GM12865 (cell line): ENCODE measurements at regions not wholly inside any gene's neighbourhood (a gene's known extent, or its start where the extent isn't known, plus 50 kb on each side); places are given as distances from the start of the nearest gene placed in this dataset.
"Not testable (repeated sequence)": the region's sequence is repeated elsewhere in the genome, so short reads cannot be mapped to it uniquely, and the experiment has no call there.

Experiments used
- DNase-seq: peaks from one replicate; pipeline ENCODE4 v3.0.0; 2010; ENCODE audit warnings: low read depth
- H3K4me3 ChIP-seq: 2 replicates; pipeline ENCODE4 v1.5.1; 2011; ENCODE audit warnings: mild to moderate bottlenecking, low read depth, low read length, control low read depth
- CTCF ChIP-seq: IDR thresholded peaks from 2 replicates; pipeline ENCODE4 v1.5.1; 2011; ENCODE audit warnings: low read length, control low read depth, low read depth, inconsistent platforms; ENCODE audit not compliant: insufficient read depth; ENCODE audit errors: missing control alignments

GRCh38 chr5:24245821-24246220 lies 399.0 kb downstream of the CDH10 start:
- no peak for DNase-seq
- TF ChIP-seq CTCF: no peak
- H3K4me3 ChIP-seq: no peak overlapping the region

- H3K4me3 ChIP-seq: no peak overlapping the region
- no peak for TF ChIP-seq CTCF
- no peak for DNase-seq
Measured at GRCh38 chr5:24264547-24264946, 380.2 kb downstream of the CDH10 start.

GRCh38 chr5:24265306-24265705 lies 379.5 kb downstream of the CDH10 start:
- no peak for TF ChIP-seq CTCF
- H3K4me3 ChIP-seq: no peak overlapping the region

GRCh38 chr5:24268482-24269056 lies 376.2 kb downstream of the CDH10 start:
- DNase-seq: no peak
- no peak overlapping the region for H3K4me3 ChIP-seq
- TF ChIP-seq CTCF: no peak

More at GRCh38 chr5:24265306-24265705, 379.5 kb downstream of the CDH10 start:
- DNase-seq: no peak

GRCh38 chr5:24271702-24272118 lies 373.1 kb downstream of the CDH10 start:
- DNase-seq, H3K4me3 ChIP-seq: not testable (repeated sequence)

- no peak for TF ChIP-seq CTCF
- no peak for DNase-seq
- no peak overlapping the region for H3K4me3 ChIP-seq
Measured at GRCh38 chr5:24272741-24273140, 372.0 kb downstream of the CDH10 start.

- H3K4me3 ChIP-seq: no peak overlapping the region
- DNase-seq: no peak
- TF ChIP-seq CTCF: no peak
Measured at GRCh38 chr5:24280215-24280614, 364.6 kb downstream of the CDH10 start.

GRCh38 chr5:24281818-24282217 lies 363.0 kb downstream of the CDH10 start:
- TF ChIP-seq CTCF: no peak
- no peak overlapping the region for H3K4me3 ChIP-seq
- DNase-seq: no peak
